ENCODE measurements at regions not wholly inside any gene's neighbourhood (a gene's known extent, or its start where the extent isn't known, plus 50 kb on each side); places are given as distances from the start of the nearest gene placed in this dataset.

DNA sequence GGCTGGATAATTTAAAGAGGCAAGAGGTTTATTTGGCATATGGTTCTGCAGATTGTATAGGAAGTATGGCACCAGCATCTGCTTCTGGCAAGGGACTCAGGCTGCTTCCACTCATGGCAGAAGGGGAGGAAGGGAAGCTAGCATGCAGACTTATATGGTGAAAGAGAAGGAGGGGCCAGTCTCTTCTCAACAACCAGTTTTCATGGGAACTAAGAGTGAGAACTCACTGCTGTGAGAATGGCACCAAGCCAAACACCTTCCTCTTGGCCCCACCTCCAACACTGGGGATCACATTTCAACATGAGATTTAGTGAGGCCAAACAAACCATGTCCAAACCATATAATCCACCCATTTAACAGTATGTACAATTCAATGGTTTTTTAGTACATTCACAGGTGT, 113.3 kb upstream of the SHB start:
- TF ChIP-seq, protein P1, sequence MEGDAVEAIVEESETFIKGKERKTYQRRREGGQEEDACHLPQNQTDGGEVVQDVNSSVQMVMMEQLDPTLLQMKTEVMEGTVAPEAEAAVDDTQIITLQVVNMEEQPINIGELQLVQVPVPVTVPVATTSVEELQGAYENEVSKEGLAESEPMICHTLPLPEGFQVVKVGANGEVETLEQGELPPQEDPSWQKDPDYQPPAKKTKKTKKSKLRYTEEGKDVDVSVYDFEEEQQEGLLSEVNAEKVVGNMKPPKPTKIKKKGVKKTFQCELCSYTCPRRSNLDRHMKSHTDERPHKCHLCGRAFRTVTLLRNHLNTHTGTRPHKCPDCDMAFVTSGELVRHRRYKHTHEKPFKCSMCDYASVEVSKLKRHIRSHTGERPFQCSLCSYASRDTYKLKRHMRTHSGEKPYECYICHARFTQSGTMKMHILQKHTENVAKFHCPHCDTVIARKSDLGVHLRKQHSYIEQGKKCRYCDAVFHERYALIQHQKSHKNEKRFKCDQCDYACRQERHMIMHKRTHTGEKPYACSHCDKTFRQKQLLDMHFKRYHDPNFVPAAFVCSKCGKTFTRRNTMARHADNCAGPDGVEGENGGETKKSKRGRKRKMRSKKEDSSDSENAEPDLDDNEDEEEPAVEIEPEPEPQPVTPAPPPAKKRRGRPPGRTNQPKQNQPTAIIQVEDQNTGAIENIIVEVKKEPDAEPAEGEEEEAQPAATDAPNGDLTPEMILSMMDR (IDR thresholded peaks at IDR 0.05) = no peak
- TF ChIP-seq POLR2AphosphoS5 (IDR thresholded peaks at IDR 0.05) = no peak
- TF ChIP-seq POLR2A (IDR thresholded peaks at IDR 0.05) = no peak
- TF ChIP-seq EP300 (IDR thresholded peaks at IDR 0.05) = no peak
